K562 (cell line): ENCODE measurements at regions not wholly inside any gene's neighbourhood (a gene's known extent, or its start where the extent isn't known, plus 50 kb on each side); places are given as distances from the start of the nearest gene placed in this dataset.

ENCODE experiments used
- ATAC-seq: fragments of 200-7000 bp; cut with Tn5 transposase; 3 replicates; pipeline ENCODE4 v1.9.1; 2020; ENCODE audit warnings: moderate library complexity
- BruUV-seq: library from RNA; stranded (reverse); fragments of 400-500 nt; replicated peaks from 2 replicates; lab custom pipeline; 2021; lab: Mats Ljungman, UMichigan
- CTCF ChIA-PET: fragments of 300-600 bp; formaldehyde crosslinking; extraction: SDS; loops from one replicate; lab custom pipeline; 2021; ENCODE audit warnings: low intra/inter-chr PET ratio; lab: Yijun Ruan, JAX
- POLR2A ChIA-PET: fragments of 300-600, 350-650 bp; sonication (Branson Sonifier 250); formaldehyde crosslinking; extraction: SDS; loops from one replicate; lab custom pipeline; 2021; ENCODE audit warnings: antibody characterized with exemption, inconsistent platforms; lab: Yijun Ruan, JAX
- DNase-seq, 4 experiments: peaks; one replicate each; pipeline versions ENCODE4 v3.0.0 to v3.0.0-alpha.2; 2011 to 2018; ENCODE audit warnings: low spot score in 3 of 4, mixed read lengths in 3 of 4; ENCODE audit errors: extremely low read depth in 1 of 4
- FAIRE-seq: peaks from 2 replicates; lab custom pipeline; 2011; peaks lifted over from hg19 to GRCh38; lab: Jason Lieb, UNC
- H2AFZ ChIP-seq: 2 replicates; pipeline ENCODE4 v1.6.0; 2011; ENCODE audit warnings: low read depth, low read length, control low read depth, inconsistent platforms
- H3K27ac ChIP-seq: fragments of 200-600 bp; 3 replicates; pipeline ENCODE4 v1.8.0; 2011; ENCODE audit warnings: low read depth, mild to moderate bottlenecking, control low read depth, inconsistent platforms, low read length, moderate library complexity, mixed read lengths; ENCODE audit errors: extremely low read depth
- H3K27me3 ChIP-seq, 2 experiments: fragments of 300-600 bp in 1 of 2; 2 replicates in 1 of 2; 3 replicates in 1 of 2; pipeline versions ENCODE4 v1.6.0 to v1.8.0; 2011; ENCODE audit warnings: inconsistent platforms in 2 of 2, low read length in 2 of 2, mild to moderate bottlenecking in 1 of 2, mixed read lengths in 1 of 2, moderate library complexity in 1 of 2; ENCODE audit not compliant: control insufficient read depth in 2 of 2, insufficient read depth in 2 of 2
- H3K36me3 ChIP-seq: fragments of 300-600 bp; 3 replicates; pipeline ENCODE4 v1.8.0; 2011; ENCODE audit warnings: mild to moderate bottlenecking, low read length, inconsistent platforms; ENCODE audit not compliant: control insufficient read depth, insufficient read depth
- H3K4me1 ChIP-seq, 2 experiments: fragments of 200-600 bp in 1 of 2; replicated peaks in 1 of 2; 2 replicates in 1 of 2; 3 replicates in 1 of 2; pipeline versions ENCODE4 v1.5.1 to v1.8.0; 2011; ENCODE audit warnings: inconsistent platforms in 2 of 2, low read length in 2 of 2, mild to moderate bottlenecking in 1 of 2, mixed read lengths in 1 of 2, moderate library complexity in 1 of 2; ENCODE audit not compliant: control insufficient read depth in 2 of 2, insufficient read depth in 2 of 2
- H3K4me2 ChIP-seq: 2 replicates; pipeline ENCODE4 v1.6.1; 2011; ENCODE audit warnings: low read length, control low read depth, inconsistent platforms, mixed read lengths; ENCODE audit not compliant: insufficient read depth
- H3K4me3 ChIP-seq: fragments of 200-600 bp; sonication (generic), shearing (Covaris generic); 2 replicates; pipeline ENCODE4 v1.5.1; 2016; ENCODE audit warnings: control low read depth, inconsistent platforms
- H3K79me2 ChIP-seq: fragments of 200-600 bp; 3 replicates; pipeline ENCODE4 v1.8.0; 2011; ENCODE audit warnings: low read length, inconsistent platforms; ENCODE audit not compliant: control insufficient read depth, insufficient read depth
- H3K9ac ChIP-seq, 2 experiments: 2 replicates each; pipeline versions ENCODE4 v1.6.0 to v1.6.1; 2011; ENCODE audit warnings: low read depth in 2 of 2, low read length in 2 of 2, control low read depth in 1 of 2, inconsistent platforms in 1 of 2, mild to moderate bottlenecking in 1 of 2, mixed read lengths in 1 of 2; ENCODE audit not compliant: insufficient read depth in 1 of 2
- H3K9me1 ChIP-seq: one replicate; pipeline ENCODE4 v1.6.0; 2011; ENCODE audit warnings: inconsistent platforms, mild to moderate bottlenecking, low read length, moderate library complexity; ENCODE audit not compliant: control insufficient read depth, insufficient read depth
- H3K9me3 ChIP-seq: replicated peaks from 2 replicates; pipeline ENCODE4 v1.5.1; 2011; ENCODE audit warnings: low read depth, low read length, inconsistent platforms; ENCODE audit not compliant: control insufficient read depth, insufficient read depth
- H4K20me1 ChIP-seq: replicated peaks from 2 replicates; pipeline ENCODE4 v1.6.1; 2011; ENCODE audit warnings: low read length, inconsistent platforms, mixed read lengths; ENCODE audit not compliant: control insufficient read depth, insufficient read depth
- KLF1 ChIP-seq: fragments of 450-650 bp; IDR thresholded peaks from 2 replicates; pipeline ENCODE4 v1.6.1; 2016; ENCODE audit warnings: missing genetic modification characterization, missing compliant biosample characterization
- MIER1 ChIP-seq: fragments of 450-650 bp; IDR thresholded peaks from 2 replicates; pipeline ENCODE4 v1.6.1; 2016; ENCODE audit warnings: antibody characterized with exemption, mild to moderate bottlenecking, low read depth
- RNF2 ChIP-seq: sonication (generic); IDR thresholded peaks from 2 replicates; pipeline ENCODE4 v1.6.1; 2016
- USF2 ChIP-seq: sonication (generic); formaldehyde crosslinking; IDR thresholded peaks from 2 replicates; pipeline ENCODE4 v1.5.0; 2020; ENCODE audit warnings: missing genetic modification reagents
- ZBTB40 ChIP-seq, 2 experiments: fragments of 450-650 bp in 1 of 2; sonication (generic) in 1 of 2; formaldehyde crosslinking in 1 of 2; IDR thresholded peaks; 2 replicates each; pipeline versions ENCODE4 v1.7.1 to v1.9.0; 2016 to 2022; ENCODE audit warnings: inconsistent platforms in 1 of 2, mild to moderate bottlenecking in 1 of 2, missing genetic modification reagents in 1 of 2
- ZNF586 ChIP-seq: fragments of 450-650 bp; formaldehyde crosslinking; conservative IDR thresholded peaks from 2 replicates; pipeline ENCODE4 v1.4.0; 2020; ENCODE audit warnings: mild to moderate bottlenecking, moderate library complexity
- WGBS: fragments of 100-300 bp; shearing (Covaris generic); methylation state at CpG from one replicate; pipeline ENCODE4 v1.1.6; 2016; ENCODE audit warnings: low coverage, mixed read lengths; ENCODE audit not compliant: insufficient coverage; ENCODE audit errors: missing lambda C conversion rate; 5-methylcytosine and 5-hydroxymethylcytosine counted together
- in situ Hi-C: fragments of 300-500 bp; cut with MboI; formaldehyde crosslinking; loops from 4 replicates; pipeline ENCODE4 v1.15.0; 2018; ENCODE audit warnings: inconsistent platforms, mixed read lengths
- intact Hi-C: fragments of 100-400 bp; cut with micrococcal nuclease; formaldehyde crosslinking; loops from 2 replicates; pipeline ENCODE4 v1.14.2; 2022

- Histone ChIP-seq H3K4me2 (no peak overlapping the region), H3K4me3 (no peak overlapping the region), H3K9me3 (no peaks in the 10 kb centered on the region), H3K4me1 (no peaks in the 10 kb centered on the region), H3K27ac (no peak overlapping the region), H4K20me1 (no peaks in the 10 kb centered on the region), H2AFZ (no peak overlapping the region), H3K9ac (no peak overlapping the region), H3K36me3 (no peaks in the 10 kb centered on the region), H3K9me1 (no peaks in the 10 kb centered on the region), H3K27me3 (no peaks in the 10 kb centered on the region), H3K79me2 (no peaks in the 10 kb centered on the region)
- ChIA-PET CTCF (no interaction called here), POLR2A (no interaction called here)
- TF ChIP-seq RNF2 (no peak), KLF1 (tag) (no peak)
- intact Hi-C loops (no loop called here), in situ Hi-C loops (no loop called here)
- 3% methylated on average over 5 of the region's 5 CpGs for WGBS
- DNase-seq (no peak), ATAC-seq (no peak), FAIRE-seq (no peak)
- no TSS peak for BruUV-seq
Observed at GRCh38 chr1:87650306-87650705, 321.6 kb downstream of the LMO4 start.

GRCh38 chr1:87652176-87652575 is 323.5 kb downstream of the LMO4 start:
- in situ Hi-C loops = no loop called here
- no peak for ATAC-seq
- TF ChIP-seq ZNF586 (CRISPR knock-in tag) = no peak
- no peak for TF ChIP-seq ZBTB40 (IDR thresholded peaks at IDR 0.05)
- no peak for TF ChIP-seq ZBTB40 (CRISPR knock-in tag; IDR thresholded peaks at IDR 0.05)
- no peak for TF ChIP-seq USF2 (CRISPR knock-in tag)
- no peak for TF ChIP-seq MIER1

More at GRCh38 chr1:87652176-87652575, 323.5 kb downstream of the LMO4 start:
- Histone ChIP-seq H3K27ac (no peak overlapping the region), H3K27me3 (no peaks in the 10 kb centered on the region), H3K9me1 (no peaks in the 10 kb centered on the region), H4K20me1 (no peaks in the 10 kb centered on the region), H3K9me3 (no peaks in the 10 kb centered on the region), H2AFZ (no peak overlapping the region), H3K9ac (no peak overlapping the region), H3K4me1 (no peaks in the 10 kb centered on the region), H3K4me3 (no peak overlapping the region), H3K4me2 (no peak overlapping the region), H3K79me2 (no peaks in the 10 kb centered on the region), H3K36me3 (no peaks in the 10 kb centered on the region)
- intact Hi-C loops = no loop called here
- 0% methylated on average over 3 of the region's 3 CpGs for WGBS
- no peak for FAIRE-seq
- CTCF ChIA-PET = interaction anchor here (0.7 kb wide), 1 partner anchor 574 kb away, joined by 3 read pairs; no protein-coding TSS in a partner anchor
- POLR2A ChIA-PET = no interaction called here
- no TSS peak for BruUV-seq
- no peak for DNase-seq
